ENCODE measurements at regions not wholly inside any gene's neighbourhood (a gene's known extent, or its start where the extent isn't known, plus 50 kb on each side); places are given as distances from the start of the nearest gene placed in this dataset.
A peak's percentile ranks its signal among the peaks of the same experiment; 100 is the strongest.
"Not testable (repeated sequence)": the region's sequence is repeated elsewhere in the genome, so short reads cannot be mapped to it uniquely, and the experiment has no call there.

- H3K4me3 ChIP-seq; DNase-seq; H3K36me3 ChIP-seq (replicated peaks in 1 of 2; ENCODE audit: insufficient read depth in 1 of 2, low read depth in 2 of 2); H3K9me3 ChIP-seq; H3K4me1 ChIP-seq; intact Hi-C loops (cut with DNase I); H3K27me3 ChIP-seq; H3K27ac ChIP-seq; ATAC-seq: not testable (repeated sequence)
- WGBS, 2 donors = no CpG with 5 or more reads among the region's 2 CpGs
These were observed 356.4 kb upstream of the SPATA31A3 start for GRCh38 chr9:67348562-67349423.

GRCh38 chr9:67348094-67348493 is 355.7 kb upstream of the SPATA31A3 start:
- H3K27ac ChIP-seq; H3K27me3 ChIP-seq; ATAC-seq; H3K36me3 ChIP-seq (replicated peaks in 1 of 2; ENCODE audit: insufficient read depth in 1 of 2, low read depth in 2 of 2); H3K4me1 ChIP-seq; H3K4me3 ChIP-seq; intact Hi-C loops (cut with DNase I); DNase-seq; H3K9me3 ChIP-seq: not testable (repeated sequence)
- WGBS, 2 donors = no CpG with 5 or more reads among the region's 4 CpGs

- intact Hi-C loops (cut with DNase I); H3K9me3 ChIP-seq; ATAC-seq; H3K36me3 ChIP-seq (replicated peaks in 1 of 2; ENCODE audit: insufficient read depth in 1 of 2, low read depth in 2 of 2); H3K27me3 ChIP-seq; H3K4me1 ChIP-seq; H3K4me3 ChIP-seq; H3K27ac ChIP-seq; DNase-seq: not testable (repeated sequence)
- no CpG with 5 or more reads among the region's 7 CpGs for WGBS, 2 donors
These were observed 346.9 kb upstream of the SPATA31A3 start for GRCh38 chr9:67339216-67339615.

GRCh38 chr9:67338201-67338600 is 345.9 kb upstream of the SPATA31A3 start:
- WGBS, 2 donors = 81% methylated on average over 8 of the region's 12 CpGs; no CpG with 5 or more reads in 1 of the 2 donors
- DNase-seq = peak in 2 of 4 donors; percentile 0 to 3
- intact Hi-C loops (cut with DNase I); H3K9me3 ChIP-seq; H3K4me1 ChIP-seq; H3K36me3 ChIP-seq (replicated peaks in 1 of 2; ENCODE audit: insufficient read depth in 1 of 2, low read depth in 2 of 2); ATAC-seq; H3K4me3 ChIP-seq; H3K27me3 ChIP-seq; H3K27ac ChIP-seq: not testable (repeated sequence)

- H3K27me3 ChIP-seq; H3K27ac ChIP-seq; H3K4me3 ChIP-seq; DNase-seq; H3K9me3 ChIP-seq; H3K36me3 ChIP-seq (replicated peaks in 1 of 2; ENCODE audit: insufficient read depth in 1 of 2, low read depth in 2 of 2); H3K4me1 ChIP-seq; intact Hi-C loops (cut with DNase I): not testable (repeated sequence)
- WGBS, 2 donors = no CpG with 5 or more reads among the region's 9 CpGs
- ATAC-seq = peak; percentile 90
These were observed 342.6 kb upstream of the SPATA31A3 start for GRCh38 chr9:67334727-67335572.

- H3K9me3 ChIP-seq; H3K4me1 ChIP-seq; H3K27ac ChIP-seq; ATAC-seq; H3K27me3 ChIP-seq; intact Hi-C loops (cut with DNase I); H3K36me3 ChIP-seq (replicated peaks in 1 of 2; ENCODE audit: insufficient read depth in 1 of 2, low read depth in 2 of 2); DNase-seq; H3K4me3 ChIP-seq: not testable (repeated sequence)
- no CpG with 5 or more reads among the region's 2 CpGs for WGBS, 2 donors
These were observed 339.3 kb upstream of the SPATA31A3 start for GRCh38 chr9:67331634-67332033.

GRCh38 chr9:67313409-67313808 is 321.1 kb upstream of the SPATA31A3 start:
- H3K4me1 ChIP-seq; H3K27ac ChIP-seq; ATAC-seq; H3K9me3 ChIP-seq; intact Hi-C loops (cut with DNase I); DNase-seq; H3K4me3 ChIP-seq; H3K36me3 ChIP-seq (replicated peaks in 1 of 2; ENCODE audit: insufficient read depth in 1 of 2, low read depth in 2 of 2); H3K27me3 ChIP-seq: not testable (repeated sequence)
- WGBS, 2 donors = no CpG with 5 or more reads among the region's 2 CpGs

- intact Hi-C loops (cut with DNase I); H3K36me3 ChIP-seq (replicated peaks in 1 of 2; ENCODE audit: insufficient read depth in 1 of 2, low read depth in 2 of 2); H3K9me3 ChIP-seq; H3K4me3 ChIP-seq; H3K27ac ChIP-seq; DNase-seq; ATAC-seq; H3K4me1 ChIP-seq; H3K27me3 ChIP-seq: not testable (repeated sequence)
- no CpG with 5 or more reads among the region's 5 CpGs for WGBS, 2 donors
These were observed 320.2 kb upstream of the SPATA31A3 start for GRCh38 chr9:67312504-67312903.

- H3K4me1 ChIP-seq; DNase-seq; H3K36me3 ChIP-seq (replicated peaks in 1 of 2; ENCODE audit: insufficient read depth in 1 of 2, low read depth in 2 of 2); H3K4me3 ChIP-seq; H3K9me3 ChIP-seq; H3K27ac ChIP-seq; ATAC-seq; H3K27me3 ChIP-seq; intact Hi-C loops (cut with DNase I): not testable (repeated sequence)
- WGBS, 2 donors = no CpG with 5 or more reads among the region's 8 CpGs
These were observed 314.8 kb upstream of the SPATA31A3 start for GRCh38 chr9:67307109-67307508.

GRCh38 chr9:67288797-67289196 is 296.4 kb upstream of the SPATA31A3 start:
- H3K36me3 ChIP-seq (replicated peaks in 1 of 2; ENCODE audit: insufficient read depth in 1 of 2, low read depth in 2 of 2); DNase-seq; H3K9me3 ChIP-seq; H3K4me1 ChIP-seq; ATAC-seq; H3K4me3 ChIP-seq; intact Hi-C loops (cut with DNase I); H3K27me3 ChIP-seq; H3K27ac ChIP-seq: not testable (repeated sequence)
- no CpG with 5 or more reads among the region's 6 CpGs for WGBS, 2 donors

GRCh38 chr9:67288117-67288735 is 295.9 kb upstream of the SPATA31A3 start:
- ATAC-seq = peak; percentile 38

More at GRCh38 chr9:67288117-67288735, 295.9 kb upstream of the SPATA31A3 start:
- WGBS, 2 donors = no CpG with 5 or more reads among the region's 46 CpGs
- H3K27ac ChIP-seq; H3K9me3 ChIP-seq; H3K36me3 ChIP-seq (replicated peaks in 1 of 2; ENCODE audit: insufficient read depth in 1 of 2, low read depth in 2 of 2); H3K27me3 ChIP-seq; H3K4me3 ChIP-seq; H3K4me1 ChIP-seq; DNase-seq; intact Hi-C loops (cut with DNase I): not testable (repeated sequence)

Data from body of pancreas (tissue), 4 donors.